Fibroblast of lung (primary cell): ENCODE measurements at regions not wholly inside any gene's neighbourhood (a gene's known extent, or its start where the extent isn't known, plus 50 kb on each side); places are given as distances from the start of the nearest gene placed in this dataset.

Experiments used
- CTCF ChIP-seq, 2 donors: IDR thresholded peaks in 1 of 2; conservative IDR thresholded peaks in 1 of 2; 1 replicate in 1 of 2; 2 replicates in 1 of 2; pipeline ENCODE4 v1.5.1; 2011 to 2012; ENCODE audit warnings: low read length in 2 of 2, control low read depth in 1 of 2, inconsistent platforms in 1 of 2, low read depth in 1 of 2, mild to moderate bottlenecking in 1 of 2
- EZH2 ChIP-seq: IDR thresholded peaks from 2 replicates; pipeline ENCODE4 v1.5.1; 2012; ENCODE audit warnings: low read length, control low read depth, mild to moderate bottlenecking; ENCODE audit errors: missing control alignments

- TF ChIP-seq CTCF (conservative IDR thresholded peaks at IDR 0.05 in 1 of 2, IDR thresholded peaks at IDR 0.05 in 1 of 2; ENCODE audit: low read depth in 1 of 2, low read length in 2 of 2) = no peak
- no peak for TF ChIP-seq EZH2
Measured at GRCh38 chr2:19139386-19139785, 219.0 kb downstream of the OSR1 start.
